HFF-Myc (cell line): ENCODE measurements at regions not wholly inside any gene's neighbourhood (a gene's known extent, or its start where the extent isn't known, plus 50 kb on each side); places are given as distances from the start of the nearest gene placed in this dataset.

Experiments
- DNase-seq: peaks from one replicate; pipeline ENCODE4 v3.0.0-alpha.2; 2011; ENCODE audit warnings: low read depth; ENCODE audit errors: extremely low read depth
- H3K4me3 ChIP-seq: replicated peaks from 2 replicates; pipeline ENCODE4 v1.5.1; 2011; ENCODE audit warnings: low read depth, mild to moderate bottlenecking, control low read depth, low read length
- CTCF ChIP-seq: IDR thresholded peaks from 2 replicates; pipeline ENCODE4 v1.5.1; 2012; ENCODE audit warnings: mild to moderate bottlenecking, low read depth, low read length, control low read depth; ENCODE audit errors: missing control alignments

- DNase-seq: no peak
- TF ChIP-seq CTCF: no peak
- H3K4me3 ChIP-seq: no peak overlapping the region
These were observed 165.5 kb downstream of the TLR4 start for GRCh38 chr9:117869712-117870111.

GRCh38 chr9:117873664-117874063, 169.5 kb downstream of the TLR4 start:
- TF ChIP-seq CTCF: no peak
- no peak overlapping the region for H3K4me3 ChIP-seq
- no peak for DNase-seq

DNA sequence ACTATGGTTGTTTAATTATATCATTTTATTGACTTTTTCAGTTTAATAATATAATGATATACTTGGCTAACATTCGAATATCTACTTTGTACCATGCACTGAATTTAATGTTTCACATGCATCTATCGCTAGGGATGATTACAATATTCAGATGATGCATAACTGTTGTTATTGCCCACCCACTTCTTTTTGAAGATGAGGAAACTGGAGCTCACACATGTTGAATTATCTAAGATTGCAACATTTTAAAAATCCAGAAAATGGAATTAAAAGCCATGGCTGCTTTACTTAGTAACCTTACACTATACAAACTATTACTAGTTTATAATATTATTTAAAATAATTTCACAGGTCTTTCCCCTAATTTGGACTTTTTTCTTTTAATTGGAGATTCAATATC, 171.7 kb downstream of the TLR4 start:
- no peak for TF ChIP-seq CTCF

GRCh38 chr9:117882171-117882570, 178.0 kb downstream of the TLR4 start:
- no peak overlapping the region for H3K4me3 ChIP-seq
- no peak for TF ChIP-seq CTCF
- no peak for DNase-seq

More for the DNA sequence above, 171.7 kb downstream of the TLR4 start:
- DNase-seq: no peak
- H3K4me3 ChIP-seq: no peak overlapping the region

- DNase-seq: no peak
- no peak overlapping the region for H3K4me3 ChIP-seq
- no peak for TF ChIP-seq CTCF
These were observed 182.4 kb downstream of the TLR4 start for GRCh38 chr9:117886616-117887015.

GRCh38 chr9:117887383-117887782, 183.2 kb downstream of the TLR4 start:
- no peak overlapping the region for H3K4me3 ChIP-seq
- TF ChIP-seq CTCF: no peak
- DNase-seq: no peak

- TF ChIP-seq CTCF: no peak
- DNase-seq: no peak
- H3K4me3 ChIP-seq: no peak overlapping the region
These were observed 183.7 kb downstream of the TLR4 start for GRCh38 chr9:117887941-117888340.
